ENCODE measurements at regions not wholly inside any gene's neighbourhood (a gene's known extent, or its start where the extent isn't known, plus 50 kb on each side); places are given as distances from the start of the nearest gene placed in this dataset.
"Not testable (repeated sequence)": the region's sequence is repeated elsewhere in the genome, so short reads cannot be mapped to it uniquely, and the experiment has no call there.

- not testable (repeated sequence) for DNase-seq (ENCODE audit: low spot score)
These were observed 60.5 kb downstream of the GOLGA6L22 start for GRCh38 chr15:22519213-22519612.

- not testable (repeated sequence) for DNase-seq (ENCODE audit: low spot score)
These were observed 67.8 kb downstream of the GOLGA6L22 start for GRCh38 chr15:22526537-22526936.

GRCh38 chr15:22527016-22527415, 68.3 kb downstream of the GOLGA6L22 start:
- not testable (repeated sequence) for DNase-seq (ENCODE audit: low spot score)

- DNase-seq (ENCODE audit: low spot score) = not testable (repeated sequence)
These were observed 70.5 kb downstream of the GOLGA6L22 start for GRCh38 chr15:22529200-22529599.

- DNase-seq (ENCODE audit: low spot score) = not testable (repeated sequence)
These were observed 101.0 kb downstream of the GOLGA6L22 start for GRCh38 chr15:22559701-22560100.

GRCh38 chr15:22561716-22562115, 103.0 kb downstream of the GOLGA6L22 start:
- DNase-seq (ENCODE audit: low spot score) = not testable (repeated sequence)

- DNase-seq (ENCODE audit: low spot score) = not testable (repeated sequence)
These were observed 107.8 kb downstream of the GOLGA6L22 start for GRCh38 chr15:22566510-22566909.

- not testable (repeated sequence) for DNase-seq (ENCODE audit: low spot score)
These were observed 110.8 kb downstream of the GOLGA6L22 start for GRCh38 chr15:22569486-22569885.

- not testable (repeated sequence) for DNase-seq (ENCODE audit: low spot score)
These were observed 113.5 kb downstream of the GOLGA6L22 start for GRCh38 chr15:22572152-22572735.

- DNase-seq (ENCODE audit: low spot score) = not testable (repeated sequence)
These were observed 114.1 kb downstream of the GOLGA6L22 start for GRCh38 chr15:22572792-22573191.

GRCh38 chr15:22577828-22578227, 119.1 kb downstream of the GOLGA6L22 start:
- not testable (repeated sequence) for DNase-seq (ENCODE audit: low spot score)

GRCh38 chr15:22579213-22579612, 120.5 kb downstream of the GOLGA6L22 start:
- DNase-seq (ENCODE audit: low spot score) = not testable (repeated sequence)

- not testable (repeated sequence) for DNase-seq (ENCODE audit: low spot score)
These were observed 128.7 kb downstream of the GOLGA6L22 start for GRCh38 chr15:22587391-22587790.

- DNase-seq (ENCODE audit: low spot score) = not testable (repeated sequence)
These were observed 139.8 kb downstream of the GOLGA6L22 start for GRCh38 chr15:22598552-22598951.

GRCh38 chr15:22599526-22600320, 141.0 kb downstream of the GOLGA6L22 start:
- not testable (repeated sequence) for DNase-seq (ENCODE audit: low spot score)

GRCh38 chr15:22616976-22617375, 158.3 kb downstream of the GOLGA6L22 start:
- not testable (repeated sequence) for DNase-seq (ENCODE audit: low spot score)

GRCh38 chr15:22631789-22632188, 154.7 kb upstream of the NIPA1 start:
- DNase-seq (ENCODE audit: low spot score) = not testable (repeated sequence)

GRCh38 chr15:22639983-22640382, 146.5 kb upstream of the NIPA1 start:
- DNase-seq (ENCODE audit: low spot score) = not testable (repeated sequence)

GRCh38 chr15:22649458-22649857, 137.0 kb upstream of the NIPA1 start:
- not testable (repeated sequence) for DNase-seq (ENCODE audit: low spot score)

GRCh38 chr15:22651179-22651578, 135.3 kb upstream of the NIPA1 start:
- DNase-seq (ENCODE audit: low spot score) = not testable (repeated sequence)

GRCh38 chr15:22664294-22665058, 122.0 kb upstream of the NIPA1 start:
- DNase-seq (ENCODE audit: low spot score) = not testable (repeated sequence)

GRCh38 chr15:22665059-22665702, 121.3 kb upstream of the NIPA1 start:
- peak; percentile 12 for DNase-seq (ENCODE audit: low spot score)

Data from activated CD4-positive, alpha-beta T cell treated with anti-CD3 and anti-CD28 coated beads, Interleukin-2, Interleukin-4, amounts not matched to agents 100 ng/mL and 50 ng/mL, durations not matched to agents 16 hours and 8 hours (primary cell).